GM18907 (cell line): ENCODE measurements at regions not wholly inside any gene's neighbourhood (a gene's known extent, or its start where the extent isn't known, plus 50 kb on each side); places are given as distances from the start of the nearest gene placed in this dataset.

ENCODE experiments used
- ATAC-seq: cut with Tn5 transposase; IDR thresholded peaks from one replicate; pipeline ENCODE4 v1.9.1; 2021; ENCODE audit warnings: mild to moderate bottlenecking, moderate library complexity; ENCODE audit not compliant: unreplicated experiment

- ATAC-seq = no peak
Measured at GRCh38 chr18:42184685-42185477, 229.8 kb downstream of the PIK3C3 start.

- no peak for ATAC-seq
Measured at GRCh38 chr18:42185486-42185885, 230.5 kb downstream of the PIK3C3 start.

DNA sequence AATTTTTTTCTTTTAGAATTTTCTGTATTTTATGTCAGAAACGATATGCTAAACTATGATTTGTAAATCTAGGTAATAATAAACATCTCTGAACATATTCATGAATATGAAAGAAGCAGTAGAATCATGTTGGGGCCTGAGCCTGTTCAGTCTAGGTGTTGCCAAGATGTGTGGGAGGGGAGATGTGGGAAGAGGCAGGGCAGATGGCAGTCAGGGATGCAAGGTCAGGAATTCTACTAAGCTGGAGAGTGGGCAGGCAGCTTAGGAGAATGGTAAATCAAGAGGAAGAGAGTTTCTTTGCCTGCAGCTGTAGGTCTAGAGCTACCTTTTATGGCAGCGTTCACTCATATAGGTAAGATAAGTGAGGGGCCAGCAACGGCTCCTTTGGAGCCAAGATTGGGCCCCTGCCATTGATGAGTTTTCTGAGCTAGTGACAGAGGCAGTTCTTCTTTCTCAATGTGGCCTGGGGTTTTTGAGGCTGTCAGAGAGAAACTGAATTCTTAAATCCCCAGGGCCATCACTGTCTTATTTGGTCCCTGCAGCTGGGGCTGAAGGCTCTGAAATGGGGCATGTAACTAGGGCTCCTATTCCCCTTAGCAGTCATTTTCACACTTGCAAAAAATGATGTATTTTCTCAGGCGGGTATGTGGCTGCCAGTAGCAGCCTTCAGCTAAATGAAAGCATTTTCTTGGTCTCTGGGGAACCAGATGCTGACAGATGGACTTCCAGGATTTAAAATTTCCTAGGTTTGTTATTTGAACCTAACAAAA lies 232.8 kb downstream of the PIK3C3 start:
- peak; percentile 88 for ATAC-seq

DNA sequence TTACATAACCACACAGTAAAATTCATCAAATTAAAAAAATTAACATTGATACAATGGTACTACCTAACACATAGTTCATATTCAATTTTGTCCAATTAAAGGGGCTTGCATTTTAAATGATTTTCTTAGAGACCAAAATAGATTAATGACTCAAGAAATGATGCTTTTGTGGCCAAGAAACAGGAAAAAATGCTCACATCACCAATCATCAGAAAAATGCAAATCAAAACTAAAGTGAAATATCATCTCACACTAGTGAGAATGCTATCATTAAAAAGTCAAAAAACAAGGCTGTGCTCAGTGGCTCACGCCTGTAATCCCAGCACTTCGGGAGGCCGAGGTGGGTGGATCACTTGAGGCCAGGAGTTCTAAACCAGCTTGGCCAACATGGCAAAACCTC lies 235.6 kb downstream of the PIK3C3 start:
- no peak for ATAC-seq

DNA sequence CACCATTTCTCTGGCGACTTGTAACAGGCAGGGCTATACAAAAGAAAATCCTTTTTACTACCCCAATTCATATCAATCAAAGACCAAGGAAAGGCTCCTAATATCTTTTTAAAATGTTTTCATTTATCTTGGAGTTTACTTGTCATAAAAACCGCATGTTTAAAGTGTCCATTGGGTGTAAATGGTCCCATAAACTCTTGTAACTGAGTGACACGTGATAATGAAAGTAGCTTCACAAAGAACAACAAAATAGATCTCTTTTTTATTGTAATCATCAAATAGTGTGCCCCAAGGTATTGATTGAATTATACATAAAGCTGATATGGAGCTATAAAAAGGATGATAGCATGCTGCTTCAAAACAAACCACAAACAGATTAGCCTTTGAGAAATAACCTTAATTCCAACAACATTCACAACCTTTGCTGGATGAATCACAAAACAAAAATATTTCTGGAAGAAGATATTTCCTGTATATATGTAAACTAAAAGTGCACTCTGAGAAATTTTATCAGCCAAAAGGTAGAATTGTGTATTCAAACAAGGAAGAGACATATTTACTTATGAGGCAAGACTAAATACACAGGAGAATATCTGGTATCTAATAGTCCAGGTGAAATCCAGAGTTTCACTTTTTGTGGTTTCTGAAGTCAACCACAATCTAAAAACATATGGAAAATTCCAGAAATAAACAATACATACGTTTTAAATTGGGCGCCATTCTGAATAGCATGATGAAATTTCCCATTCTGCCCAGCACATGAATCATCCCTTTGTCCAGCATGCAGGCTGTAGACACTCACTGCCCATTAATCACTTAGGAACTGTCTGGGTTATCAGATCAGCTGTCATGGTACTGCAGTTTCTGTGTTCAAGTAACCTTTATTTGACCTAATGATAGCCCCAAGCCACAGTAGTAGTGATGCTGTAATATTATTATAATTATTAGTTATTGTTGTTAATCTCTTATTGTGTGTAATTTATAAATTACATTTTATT lies 237.5 kb downstream of the PIK3C3 start:
- no peak for ATAC-seq

DNA sequence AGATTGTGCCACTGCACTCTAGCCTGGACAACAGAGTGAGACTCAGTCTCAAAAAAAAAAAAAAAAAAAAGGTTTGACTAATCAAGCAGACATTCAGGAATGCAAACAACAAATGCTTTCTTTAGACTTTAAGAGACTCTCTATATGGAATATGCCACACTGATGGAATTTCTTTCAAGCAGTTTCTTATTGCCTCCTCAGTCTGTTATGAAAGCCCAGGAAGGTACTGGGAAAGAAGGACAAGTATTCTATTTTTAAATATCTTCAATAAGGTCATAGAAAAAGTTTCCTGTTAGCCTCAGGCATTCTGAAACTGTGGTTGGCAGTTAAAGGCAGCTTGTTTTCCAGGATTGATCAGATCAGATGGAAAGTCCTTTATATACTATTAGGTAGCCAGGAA lies 241.6 kb downstream of the PIK3C3 start:
- no peak for ATAC-seq

DNA sequence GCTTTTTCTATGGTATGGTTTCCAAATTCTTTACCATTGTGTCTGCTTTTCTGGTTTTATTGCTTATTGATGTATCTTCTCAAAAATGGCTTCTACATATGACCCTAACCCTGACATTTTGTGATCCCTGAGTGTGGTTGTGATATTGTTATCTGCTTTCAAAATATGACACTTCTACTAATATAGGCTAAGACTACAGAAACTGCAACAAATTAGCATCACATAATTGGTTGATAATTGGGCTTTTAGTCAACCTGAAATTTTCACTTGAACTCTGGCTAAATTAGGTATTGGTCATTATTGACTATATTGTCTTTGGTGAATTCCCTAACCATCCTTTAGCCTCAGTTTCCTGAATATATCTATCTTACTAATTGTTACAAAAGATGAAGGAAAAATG lies 246.1 kb downstream of the PIK3C3 start:
- ATAC-seq = no peak

- ATAC-seq = no peak
Measured at GRCh38 chr18:42211201-42211600, 256.2 kb downstream of the PIK3C3 start.

DNA sequence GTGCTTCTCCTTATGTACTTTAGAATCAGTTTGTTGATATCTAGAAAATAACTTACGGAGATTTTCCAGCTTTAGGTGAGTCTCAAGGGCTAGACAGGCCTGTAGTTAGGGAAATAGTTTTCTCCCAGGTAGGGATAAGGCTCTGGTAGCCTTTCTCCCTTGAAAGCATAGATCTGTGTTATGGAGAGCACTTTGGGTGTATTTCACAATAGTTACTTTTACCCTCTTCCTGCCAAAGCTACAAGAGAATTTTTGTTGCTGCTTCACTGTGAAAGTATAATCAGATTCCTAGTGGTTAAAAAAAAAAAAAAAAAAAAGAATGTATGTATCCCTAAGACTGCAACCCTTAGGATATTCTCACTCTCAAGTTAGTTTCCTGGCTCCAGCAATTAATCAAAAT lies 267.5 kb downstream of the PIK3C3 start:
- no peak for ATAC-seq

DNA sequence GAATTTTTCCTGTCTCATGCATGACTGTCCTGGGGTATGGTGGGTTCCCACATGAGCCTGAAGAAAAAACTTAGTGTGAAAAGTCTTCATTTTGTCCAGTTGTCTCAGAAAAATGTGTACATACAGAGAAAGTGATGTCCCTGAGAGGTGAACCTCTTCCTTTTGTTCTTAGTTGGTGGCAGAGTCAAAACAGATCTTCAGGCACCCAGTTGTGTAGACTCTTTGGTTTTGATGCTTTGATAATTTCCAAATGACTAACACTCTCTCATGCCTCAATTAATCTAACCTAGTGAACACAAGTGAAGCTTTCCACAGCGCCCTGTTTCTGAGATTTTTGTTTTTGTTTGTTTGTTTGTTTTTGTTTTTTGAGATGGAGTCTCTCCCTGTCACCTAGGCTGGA lies 273.5 kb downstream of the PIK3C3 start:
- ATAC-seq = peak; percentile 35

DNA sequence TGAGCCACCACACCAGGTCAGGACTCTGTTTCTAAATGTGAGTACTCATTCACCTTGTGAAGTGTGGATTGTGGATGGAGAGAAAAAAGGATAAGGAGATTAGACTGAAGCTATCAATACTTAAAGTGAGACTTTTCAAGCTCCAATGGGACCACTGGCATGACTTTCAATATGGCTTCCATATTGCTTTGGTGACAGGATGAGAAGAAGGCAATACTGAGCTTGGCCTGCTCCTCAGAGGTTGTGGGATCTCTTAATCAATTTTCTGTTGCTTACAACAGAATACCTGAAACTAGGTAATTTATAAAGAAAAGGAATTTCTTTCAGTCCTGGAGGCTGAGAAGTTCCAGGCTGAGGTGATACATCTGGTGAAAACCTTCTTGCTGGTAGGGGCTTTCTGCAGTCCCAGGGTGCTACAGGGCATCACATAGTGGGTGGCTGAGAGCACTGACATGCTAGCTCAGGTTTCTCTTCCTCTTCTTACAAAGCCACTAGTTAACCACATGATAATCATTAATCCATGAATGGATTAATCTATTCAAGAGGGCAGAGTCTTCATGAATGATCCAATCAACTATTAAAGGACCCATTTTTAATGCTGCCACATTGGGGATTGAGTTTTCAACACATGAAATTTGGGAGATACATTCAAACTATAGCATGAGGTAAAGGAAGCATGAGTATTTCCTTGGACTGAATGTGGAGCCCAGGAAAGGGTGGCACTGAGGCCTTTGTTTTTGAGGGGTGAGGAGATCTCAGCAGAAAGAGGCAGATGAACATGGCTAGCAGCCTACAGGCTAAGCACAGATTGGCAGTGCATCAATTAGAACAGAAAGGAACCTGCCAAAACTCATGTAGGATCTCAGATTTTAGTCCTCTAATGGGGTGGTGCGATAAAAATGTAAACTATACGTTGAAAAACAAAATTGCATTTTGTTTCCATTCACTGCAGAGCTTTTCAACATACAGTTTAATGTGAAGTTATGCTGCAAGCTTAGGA lies 274.5 kb downstream of the PIK3C3 start:
- peak; percentile 100 for ATAC-seq

DNA sequence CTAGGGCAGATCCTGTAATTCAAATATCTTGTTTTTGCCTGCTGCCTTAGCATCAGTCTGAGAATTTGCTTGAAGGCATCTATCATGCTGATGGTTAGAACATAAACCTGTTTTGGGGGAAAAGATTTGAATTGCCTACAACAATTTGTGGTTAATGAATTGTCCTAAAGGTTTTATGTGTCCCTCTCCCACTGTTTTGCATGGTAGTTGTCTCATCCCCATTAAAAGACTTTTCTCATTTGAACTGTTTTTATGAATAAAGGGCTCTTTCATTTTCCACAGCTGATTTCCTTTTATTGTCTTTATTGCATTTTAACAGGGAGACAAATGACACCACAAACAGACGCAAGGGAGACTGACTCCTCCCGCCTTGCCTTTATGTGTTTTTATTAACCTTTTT lies 275.6 kb downstream of the PIK3C3 start:
- ATAC-seq = no peak

GRCh38 chr18:42231284-42231683 lies 276.2 kb downstream of the PIK3C3 start:
- no peak for ATAC-seq

- ATAC-seq = no peak
Measured at GRCh38 chr18:42231796-42232195, 276.8 kb downstream of the PIK3C3 start.

DNA sequence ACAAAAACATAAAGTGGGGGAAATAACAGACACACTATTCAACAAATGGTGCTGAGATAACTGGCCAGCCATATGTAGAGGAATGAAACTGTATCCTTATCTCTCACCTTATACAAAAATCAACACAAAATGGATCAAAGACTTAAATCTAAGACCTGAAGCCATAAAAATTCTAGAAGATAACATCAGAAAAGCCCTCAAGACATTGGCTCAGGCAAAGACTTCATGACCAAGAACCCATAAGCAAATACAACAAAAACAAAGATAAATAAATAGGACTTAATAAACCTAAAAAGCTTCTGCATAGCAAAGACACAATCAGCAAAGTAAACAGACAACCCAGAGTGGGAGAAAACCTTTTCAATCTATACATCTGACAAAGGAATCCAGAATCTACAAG lies 278.9 kb downstream of the PIK3C3 start:
- ATAC-seq = no peak

- no peak for ATAC-seq
Measured at GRCh38 chr18:42242758-42243157, 287.7 kb downstream of the PIK3C3 start.

GRCh38 chr18:42245137-42245536 lies 290.1 kb downstream of the PIK3C3 start:
- ATAC-seq = no peak

DNA sequence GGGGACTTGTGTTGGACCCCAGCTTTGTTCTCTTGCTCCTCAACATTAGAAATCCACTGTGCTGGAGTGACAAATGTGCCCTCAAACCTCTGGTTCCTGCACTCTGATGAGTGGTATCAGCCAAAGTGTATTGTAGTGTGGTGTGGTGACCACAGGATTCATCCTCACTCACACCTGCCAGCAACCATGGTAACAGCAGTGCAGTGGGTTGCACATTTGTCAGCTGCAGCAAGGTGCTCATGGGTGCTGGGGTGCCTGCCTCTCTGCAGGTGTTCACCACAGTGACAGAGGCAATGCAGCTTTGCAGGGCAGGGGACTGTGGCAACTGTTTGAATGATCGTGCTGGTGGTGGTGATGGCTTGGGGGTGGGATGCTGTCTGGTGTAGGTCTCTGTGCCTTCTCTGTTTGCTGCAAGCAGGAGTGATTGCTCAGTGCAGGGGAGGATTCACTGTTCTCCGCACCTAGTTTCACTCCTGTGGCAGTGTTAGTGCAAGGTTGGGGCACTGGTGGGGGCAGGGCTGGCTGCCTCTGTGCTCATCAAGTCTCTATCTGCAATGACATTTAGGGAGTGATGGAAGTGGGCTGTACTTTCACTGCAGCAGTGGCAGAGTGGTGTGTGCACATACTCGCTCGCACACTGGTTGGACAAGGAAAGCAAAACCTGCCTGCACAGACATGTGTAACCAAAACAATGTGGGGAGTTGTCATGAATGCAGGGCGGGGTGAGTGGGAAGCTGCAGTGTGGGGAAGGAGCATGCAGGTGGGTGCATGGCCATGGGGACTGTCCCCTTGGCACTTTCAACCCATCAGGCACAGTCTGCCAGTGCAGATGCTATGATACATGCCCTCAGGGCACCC lies 301.1 kb downstream of the PIK3C3 start:
- ATAC-seq = no peak
